ENCODE measurements at regions not wholly inside any gene's neighbourhood (a gene's known extent, or its start where the extent isn't known, plus 50 kb on each side); places are given as distances from the start of the nearest gene placed in this dataset.

GRCh38 chr10:118528426-118528825 lies 67.0 kb downstream of the PRLHR start:
- no peak for DNase-seq (ENCODE audit: low spot score)
- no peaks in the 10 kb centered on the region for H3K4me1 ChIP-seq
- no peak overlapping the region for H2AFZ ChIP-seq (replicated peaks)
- no peaks in the 10 kb centered on the region for H3K79me2 ChIP-seq (ENCODE audit: low read depth)
- H3K9ac ChIP-seq, result no peak overlapping the region
- no peak overlapping the region for H3K27ac ChIP-seq
- H3K9me3 Mint-ChIP-seq, result no peaks in the 10 kb centered on the region
- H3K36me3 Mint-ChIP-seq, result no peaks in the 10 kb centered on the region
- no peak for TF ChIP-seq CTCF (IDR thresholded peaks at IDR 0.05)
- TF ChIP-seq EZH2 (IDR thresholded peaks at IDR 0.05), result no peak
- TF ChIP-seq EZH2phosphoT487 (IDR thresholded peaks at IDR 0.05), result no peak
- no peaks in the 10 kb centered on the region for H4K20me1 ChIP-seq (ENCODE audit: low read depth)
- no peak overlapping the region for H3K4me3 Mint-ChIP-seq
- no peaks in the 10 kb centered on the region for H3K9me3 ChIP-seq (ENCODE audit: low read depth)
- no peaks in the 10 kb centered on the region for H3K4me1 Mint-ChIP-seq
- peaks cover 3% of the 10 kb centered on the region for H3K27me3 Mint-ChIP-seq (ENCODE audit: insufficient read depth, low read depth)
- H3F3A ChIP-seq (ENCODE audit: low read depth), result no peaks in the 10 kb centered on the region
- no peak overlapping the region for H3K4me3 ChIP-seq
- no peak overlapping the region for H3K4me2 ChIP-seq
- no peak overlapping the region for H3K27ac Mint-ChIP-seq
- H3K36me3 ChIP-seq, result no peaks in the 10 kb centered on the region
- H3K27me3 ChIP-seq, result no peaks in the 10 kb centered on the region

GRCh38 chr10:118523775-118524174 lies 71.7 kb downstream of the PRLHR start:
- no peak overlapping the region for H3K4me2 ChIP-seq
- Mint-ChIP-seq H3K4me3 (no peak overlapping the region), H3K9me3 (no peaks in the 10 kb centered on the region), H3K27ac (no peak overlapping the region), H3K4me1 (peaks cover 6% of the 10 kb centered on the region), H3K27me3 (ENCODE audit: insufficient read depth, low read depth) (peaks cover 7% of the 10 kb centered on the region), H3K36me3 (no peaks in the 10 kb centered on the region)
- TF ChIP-seq EZH2 (IDR thresholded peaks at IDR 0.05) (no peak), CTCF (IDR thresholded peaks at IDR 0.05) (no peak), EZH2phosphoT487 (IDR thresholded peaks at IDR 0.05) (no peak)
- no peaks in the 10 kb centered on the region for H3K27me3 ChIP-seq
- no peak for DNase-seq (ENCODE audit: low spot score)
- no peak overlapping the region for H3K27ac ChIP-seq
- no peak overlapping the region for H3K9ac ChIP-seq
- no peak overlapping the region for H2AFZ ChIP-seq (replicated peaks)
- H3K36me3 ChIP-seq, result no peaks in the 10 kb centered on the region
- H3K4me3 ChIP-seq, result no peak overlapping the region
- no peaks in the 10 kb centered on the region for H3K4me1 ChIP-seq
- no peaks in the 10 kb centered on the region for H3K9me3 ChIP-seq (ENCODE audit: low read depth)
- no peaks in the 10 kb centered on the region for H3F3A ChIP-seq (ENCODE audit: low read depth)
- no peaks in the 10 kb centered on the region for H4K20me1 ChIP-seq (ENCODE audit: low read depth)
- no peaks in the 10 kb centered on the region for H3K79me2 ChIP-seq (ENCODE audit: low read depth)

GRCh38 chr10:118522791-118523498 lies 72.5 kb downstream of the PRLHR start:
- H3K9me3 Mint-ChIP-seq, result peaks cover 3% of the 10 kb centered on the region
- H3K27ac Mint-ChIP-seq, result no peak overlapping the region
- H3K27ac ChIP-seq, result no peak overlapping the region
- no peaks in the 10 kb centered on the region for H3K9me3 ChIP-seq (ENCODE audit: low read depth)
- no peaks in the 10 kb centered on the region for H3F3A ChIP-seq (ENCODE audit: low read depth)
- H3K36me3 ChIP-seq, result no peaks in the 10 kb centered on the region
- H3K36me3 Mint-ChIP-seq, result no peaks in the 10 kb centered on the region
- no peaks in the 10 kb centered on the region for H4K20me1 ChIP-seq (ENCODE audit: low read depth)
- TF ChIP-seq CTCF (IDR thresholded peaks at IDR 0.05) (no peak), EZH2phosphoT487 (IDR thresholded peaks at IDR 0.05) (no peak), EZH2 (IDR thresholded peaks at IDR 0.05) (no peak)
- peaks cover 6% of the 10 kb centered on the region for H3K4me1 Mint-ChIP-seq
- H3K4me2 ChIP-seq, result no peak overlapping the region
- H2AFZ ChIP-seq (replicated peaks), result no peak overlapping the region
- H3K4me3 Mint-ChIP-seq, result no peak overlapping the region
- H3K4me1 ChIP-seq, result no peaks in the 10 kb centered on the region
- no peak for DNase-seq (ENCODE audit: low spot score)
- no peaks in the 10 kb centered on the region for H3K27me3 ChIP-seq
- H3K4me3 ChIP-seq, result no peak overlapping the region
- H3K27me3 Mint-ChIP-seq (ENCODE audit: insufficient read depth, low read depth), result peaks cover 7% of the 10 kb centered on the region
- no peak overlapping the region for H3K9ac ChIP-seq
- no peaks in the 10 kb centered on the region for H3K79me2 ChIP-seq (ENCODE audit: low read depth)
